ENCODE measurements at regions not wholly inside any gene's neighbourhood (a gene's known extent, or its start where the extent isn't known, plus 50 kb on each side); places are given as distances from the start of the nearest gene placed in this dataset.

DNA sequence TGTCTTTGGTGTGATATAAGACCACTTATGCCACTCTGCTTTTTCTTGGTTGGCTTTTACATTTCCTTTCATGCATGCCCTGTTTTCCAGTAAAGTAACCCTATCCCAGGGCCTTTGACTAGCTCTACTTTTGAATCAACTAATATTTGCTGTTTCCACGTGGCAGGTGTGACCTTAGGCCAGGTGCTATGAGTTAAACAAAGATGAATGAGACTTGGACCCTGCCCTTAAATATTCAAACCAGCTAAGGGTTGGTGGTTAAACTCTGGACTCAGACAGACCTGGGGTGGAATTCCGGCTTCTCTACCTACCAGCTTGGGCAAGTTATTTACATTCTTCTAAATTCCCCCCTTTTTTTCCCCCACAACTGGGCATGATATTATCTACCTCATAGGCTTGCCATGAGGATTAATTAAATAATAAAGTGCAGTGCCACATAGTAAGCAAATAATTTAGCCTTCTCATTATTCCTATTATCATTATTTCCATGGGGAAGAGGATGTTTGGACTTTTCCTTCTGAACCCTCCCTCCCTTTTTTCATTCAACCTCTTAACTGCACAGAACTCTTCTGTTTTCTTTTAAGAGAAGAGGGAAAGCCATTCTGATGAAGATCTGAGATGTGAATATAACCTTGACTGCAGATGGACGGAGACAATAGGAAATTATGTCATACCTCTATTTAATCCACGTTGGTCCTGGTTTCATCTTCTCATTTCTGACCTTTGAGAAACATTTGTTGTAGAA, 143.6 kb upstream of the TNFAIP3 start:
- ChIA-PET SMC1A (ENCODE audit: uncharacterized antibody, unreplicated experiment) (interaction anchor here (1.0 to 3.1 kb wide), 15 partner anchors 10 to 143 kb away, joined by 3 to 19 read pairs (median 4); partner anchors contain the start of gene TNFAIP3), POLR2A (interaction anchor here (1.0 to 1.6 kb wide), 4 partner anchors 11 to 43 kb away, joined by 3 to 4 read pairs (median 4); no protein-coding TSS in a partner anchor), RAD21 (ENCODE audit: unreplicated experiment) (interaction anchor here (1.3 to 1.7 kb wide), 5 partner anchors 11 to 68 kb away, joined by 3 to 10 read pairs (median 6); no protein-coding TSS in a partner anchor), CTCF (interaction anchor here (1.0 to 1.9 kb wide), 7 partner anchors 9 to 76 kb away, joined by 3 to 8 read pairs (median 4); no protein-coding TSS in a partner anchor)
- H3K27ac ChIP-seq (ENCODE audit: control insufficient read depth, insufficient read depth) = no peak overlapping the region; the same call in 1 of the 2 replicates
- ATAC-seq = no peak
- no peak for FAIRE-seq
- H3K4me1 ChIP-seq (ENCODE audit: control insufficient read depth, insufficient read depth, low read length) = peaks cover 8% of the 10 kb centered on the region
- no peaks in the 10 kb centered on the region; the same call in 2 of the 3 replicates for H3K9me3 ChIP-seq (replicated peaks; ENCODE audit: control insufficient read depth, insufficient read depth, low read length)
- DNase-seq (ENCODE audit: low read depth, low spot score) = no peak
- no peak overlapping the region for H3K4me2 ChIP-seq (ENCODE audit: control insufficient read depth, insufficient read depth)
- WGBS (ENCODE audit: insufficient coverage, insufficient replicate concordance, low lambda C conversion rate, missing lambda C conversion rate) = 65% methylated on average over 4 of the region's 4 CpGs
- H3K27me3 ChIP-seq (replicated peaks in 1 of 2; ENCODE audit: control insufficient read depth in 2 of 2, insufficient read depth in 2 of 2, low read length in 1 of 2) = no peaks in the 10 kb centered on the region
- no peaks in the 10 kb centered on the region for H3K36me3 ChIP-seq (ENCODE audit: control insufficient read depth in 2 of 2, insufficient read depth in 2 of 2, low read length in 1 of 2)
- no peaks in the 10 kb centered on the region for H4K20me1 ChIP-seq (ENCODE audit: control insufficient read depth, insufficient read depth)
- intact Hi-C loops (cut with micrococcal nuclease; ENCODE audit: unreplicated experiment) = no loop called here
- H3K4me3 ChIP-seq = no peak overlapping the region
- no peak overlapping the region for H3K9ac ChIP-seq (ENCODE audit: control insufficient read depth, insufficient read depth, low read length)
- in situ Hi-C loops (cut with MboI) = no loop called here
- H2AFZ ChIP-seq (ENCODE audit: control insufficient read depth, low read depth, low read length) = no peak overlapping the region
- no TSS peak for BruUV-seq (replicated peaks)
- no peaks in the 10 kb centered on the region for H3K79me2 ChIP-seq (ENCODE audit: control insufficient read depth, insufficient read depth, low read length)
- TF ChIP-seq MYB (IDR thresholded peaks at IDR 0.05; ENCODE audit: borderline replicate concordance, low read depth, low read length) (no peak), POLR2A (IDR thresholded peaks at IDR 0.05; ENCODE audit: low read depth, low read length) (no peak), DPF2 (IDR thresholded peaks at IDR 0.05) (no peak), RBBP5 (conservative IDR thresholded peaks at IDR 0.05) (no peak), MYC (IDR thresholded peaks at IDR 0.05; ENCODE audit: insufficient read depth, insufficient read length, insufficient replicate concordance, low read length, severe bottlenecking) (no peak), ZNF622 (IDR thresholded peaks at IDR 0.05) (no peak), RAD21 (IDR thresholded peaks at IDR 0.05; ENCODE audit: insufficient read depth, low read depth, low read length) (no peak), CREM (IDR thresholded peaks at IDR 0.05; ENCODE audit: low read depth) (0 out of 2 replicates have a peak, but pooled peaks have one; percentile 22), GATAD2B (conservative IDR thresholded peaks at IDR 0.05; ENCODE audit: low read depth) (no peak), KDM1A (IDR thresholded peaks at IDR 0.05; ENCODE audit: borderline replicate concordance) (no peak), SIX5 (IDR thresholded peaks at IDR 0.05; ENCODE audit: low read depth, low read length, severe bottlenecking) (no peak), BCL11A (IDR thresholded peaks at IDR 0.05; ENCODE audit: low read depth, low read length) (no peak)
- TF ChIP-seq, protein P1, sequence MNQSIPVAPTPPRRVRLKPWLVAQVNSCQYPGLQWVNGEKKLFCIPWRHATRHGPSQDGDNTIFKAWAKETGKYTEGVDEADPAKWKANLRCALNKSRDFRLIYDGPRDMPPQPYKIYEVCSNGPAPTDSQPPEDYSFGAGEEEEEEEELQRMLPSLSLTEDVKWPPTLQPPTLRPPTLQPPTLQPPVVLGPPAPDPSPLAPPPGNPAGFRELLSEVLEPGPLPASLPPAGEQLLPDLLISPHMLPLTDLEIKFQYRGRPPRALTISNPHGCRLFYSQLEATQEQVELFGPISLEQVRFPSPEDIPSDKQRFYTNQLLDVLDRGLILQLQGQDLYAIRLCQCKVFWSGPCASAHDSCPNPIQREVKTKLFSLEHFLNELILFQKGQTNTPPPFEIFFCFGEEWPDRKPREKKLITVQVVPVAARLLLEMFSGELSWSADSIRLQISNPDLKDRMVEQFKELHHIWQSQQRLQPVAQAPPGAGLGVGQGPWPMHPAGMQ (IDR thresholded peaks at IDR 0.05; ENCODE audit: borderline replicate concordance) = no peak
- TF ChIP-seq, protein P2, sequence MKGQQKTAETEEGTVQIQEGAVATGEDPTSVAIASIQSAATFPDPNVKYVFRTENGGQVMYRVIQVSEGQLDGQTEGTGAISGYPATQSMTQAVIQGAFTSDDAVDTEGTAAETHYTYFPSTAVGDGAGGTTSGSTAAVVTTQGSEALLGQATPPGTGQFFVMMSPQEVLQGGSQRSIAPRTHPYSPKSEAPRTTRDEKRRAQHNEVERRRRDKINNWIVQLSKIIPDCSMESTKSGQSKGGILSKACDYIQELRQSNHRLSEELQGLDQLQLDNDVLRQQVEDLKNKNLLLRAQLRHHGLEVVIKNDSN (IDR thresholded peaks at IDR 0.05; ENCODE audit: borderline replicate concordance, extremely low read length, insufficient read depth, low read depth, low read length) = no peak
- TF ChIP-seq, protein P3, sequence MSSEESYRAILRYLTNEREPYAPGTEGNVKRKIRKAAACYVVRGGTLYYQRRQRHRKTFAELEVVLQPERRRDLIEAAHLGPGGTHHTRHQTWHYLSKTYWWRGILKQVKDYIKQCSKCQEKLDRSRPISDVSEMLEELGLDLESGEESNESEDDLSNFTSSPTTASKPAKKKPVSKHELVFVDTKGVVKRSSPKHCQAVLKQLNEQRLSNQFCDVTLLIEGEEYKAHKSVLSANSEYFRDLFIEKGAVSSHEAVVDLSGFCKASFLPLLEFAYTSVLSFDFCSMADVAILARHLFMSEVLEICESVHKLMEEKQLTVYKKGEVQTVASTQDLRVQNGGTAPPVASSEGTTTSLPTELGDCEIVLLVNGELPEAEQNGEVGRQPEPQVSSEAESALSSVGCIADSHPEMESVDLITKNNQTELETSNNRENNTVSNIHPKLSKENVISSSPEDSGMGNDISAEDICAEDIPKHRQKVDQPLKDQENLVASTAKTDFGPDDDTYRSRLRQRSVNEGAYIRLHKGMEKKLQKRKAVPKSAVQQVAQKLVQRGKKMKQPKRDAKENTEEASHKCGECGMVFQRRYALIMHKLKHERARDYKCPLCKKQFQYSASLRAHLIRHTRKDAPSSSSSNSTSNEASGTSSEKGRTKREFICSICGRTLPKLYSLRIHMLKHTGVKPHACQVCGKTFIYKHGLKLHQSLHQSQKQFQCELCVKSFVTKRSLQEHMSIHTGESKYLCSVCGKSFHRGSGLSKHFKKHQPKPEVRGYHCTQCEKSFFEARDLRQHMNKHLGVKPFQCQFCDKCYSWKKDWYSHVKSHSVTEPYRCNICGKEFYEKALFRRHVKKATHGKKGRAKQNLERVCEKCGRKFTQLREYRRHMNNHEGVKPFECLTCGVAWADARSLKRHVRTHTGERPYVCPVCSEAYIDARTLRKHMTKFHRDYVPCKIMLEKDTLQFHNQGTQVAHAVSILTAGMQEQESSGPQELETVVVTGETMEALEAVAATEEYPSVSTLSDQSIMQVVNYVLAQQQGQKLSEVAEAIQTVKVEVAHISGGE (CRISPR knock-in tag; IDR thresholded peaks at IDR 0.05) = no peak
